ENCODE measurements at regions not wholly inside any gene's neighbourhood (a gene's known extent, or its start where the extent isn't known, plus 50 kb on each side); places are given as distances from the start of the nearest gene placed in this dataset.
A peak's percentile ranks its signal among the peaks of the same experiment; 100 is the strongest.

GRCh38 chr6:99129835-99130234 is 182.1 kb upstream of the FBXL4 start:
- in situ Hi-C loops (cut with HindIII; ENCODE audit: low pct_ligation_motif_present, low sequenced_read_pairs): no loop called here
- no peaks in the 10 kb centered on the region for H3K27me3 ChIP-seq (replicated peaks)
- no peak for DNase-seq
- no peak overlapping the region for H3K4me3 ChIP-seq (ENCODE audit: low read depth, low read length)
- no peaks in the 10 kb centered on the region for H3K36me3 ChIP-seq (replicated peaks)
- no peak for TF ChIP-seq CTCF (IDR thresholded peaks at IDR 0.05; ENCODE audit: low read depth, low read length, missing control alignments)
- H3K27ac ChIP-seq: no peak overlapping the region

GRCh38 chr6:99121748-99122147 is 174.0 kb upstream of the FBXL4 start:
- in situ Hi-C loops (cut with HindIII; ENCODE audit: low pct_ligation_motif_present, low sequenced_read_pairs): no loop called here
- no peak overlapping the region for H3K4me3 ChIP-seq (ENCODE audit: low read depth, low read length)
- no peaks in the 10 kb centered on the region for H3K36me3 ChIP-seq (replicated peaks)
- H3K27ac ChIP-seq: no peak overlapping the region
- DNase-seq: no peak
- TF ChIP-seq CTCF (IDR thresholded peaks at IDR 0.05; ENCODE audit: low read depth, low read length, missing control alignments): no peak
- no peaks in the 10 kb centered on the region for H3K27me3 ChIP-seq (replicated peaks)

GRCh38 chr6:99120641-99121040 is 172.9 kb upstream of the FBXL4 start:
- Histone ChIP-seq H3K4me3 (ENCODE audit: low read depth, low read length) (no peak overlapping the region), H3K36me3 (replicated peaks) (no peaks in the 10 kb centered on the region), H3K27ac (no peak overlapping the region), H3K27me3 (replicated peaks) (no peaks in the 10 kb centered on the region)
- TF ChIP-seq CTCF (IDR thresholded peaks at IDR 0.05; ENCODE audit: low read depth, low read length, missing control alignments): no peak
- no peak for DNase-seq
- in situ Hi-C loops (cut with HindIII; ENCODE audit: low pct_ligation_motif_present, low sequenced_read_pairs): no loop called here

GRCh38 chr6:99119109-99120031 is 171.6 kb upstream of the FBXL4 start:
- H3K4me3 ChIP-seq (ENCODE audit: low read depth, low read length): no peak overlapping the region
- no peaks in the 10 kb centered on the region for H3K36me3 ChIP-seq (replicated peaks)
- peak; percentile 47 for DNase-seq
- no peaks in the 10 kb centered on the region for H3K27me3 ChIP-seq (replicated peaks)
- TF ChIP-seq CTCF (IDR thresholded peaks at IDR 0.05; ENCODE audit: low read depth, low read length, missing control alignments): peak; percentile 63
- H3K27ac ChIP-seq: no peak overlapping the region
- in situ Hi-C loops (cut with HindIII; ENCODE audit: low pct_ligation_motif_present, low sequenced_read_pairs): no loop called here

GRCh38 chr6:99114769-99115406 is 167.1 kb upstream of the FBXL4 start:
- Histone ChIP-seq H3K27me3 (replicated peaks) (no peaks in the 10 kb centered on the region), H3K36me3 (replicated peaks) (no peaks in the 10 kb centered on the region), H3K27ac (no peak overlapping the region), H3K4me3 (ENCODE audit: low read depth, low read length) (no peak overlapping the region)
- DNase-seq: no peak
- TF ChIP-seq CTCF (IDR thresholded peaks at IDR 0.05; ENCODE audit: low read depth, low read length, missing control alignments): no peak
- in situ Hi-C loops (cut with HindIII; ENCODE audit: low pct_ligation_motif_present, low sequenced_read_pairs): no loop called here
